Colonic mucosa (tissue), 4 donors: ENCODE measurements at regions not wholly inside any gene's neighbourhood (a gene's known extent, or its start where the extent isn't known, plus 50 kb on each side); places are given as distances from the start of the nearest gene placed in this dataset.

Source experiments
- DNase-seq: peaks from one replicate; pipeline ENCODE4 v3.0.0-alpha.2; 2020
- H3K27ac ChIP-seq: fragments of 200-600 bp; one replicate; pipeline ENCODE4 v1.8.0; 2021
- H3K27me3 ChIP-seq: fragments of 200-600 bp; one replicate; pipeline ENCODE4 v1.8.0; 2021
- H3K36me3 ChIP-seq: fragments of 200-600 bp; one replicate; pipeline ENCODE4 v1.8.0; 2021
- H3K4me1 ChIP-seq: fragments of 200-600 bp; one replicate; pipeline ENCODE4 v1.8.0; 2021; ENCODE audit warnings: mild to moderate bottlenecking
- H3K4me3 ChIP-seq: fragments of 200-600 bp; one replicate; pipeline ENCODE4 v1.8.0; 2021
- H3K9ac ChIP-seq, 2 donors: one replicate each; pipeline ENCODE4 v1.7.0; 2013; ENCODE audit warnings: control low read depth in 2 of 2, low read depth in 2 of 2, low read length in 2 of 2
- H3K9me3 ChIP-seq: fragments of 200-600 bp; one replicate; pipeline ENCODE4 v1.8.0; 2021
- CTCF ChIP-seq: fragments of 200-600 bp; IDR thresholded peaks from one replicate; pipeline ENCODE4 v1.8.0; 2022; ENCODE audit warnings: antibody characterized with exemption, mild to moderate bottlenecking
- intact Hi-C: fragments of 100-400 bp; cut with DNase I; formaldehyde crosslinking; loops from one replicate; pipeline ENCODE4 v1.14.1; 2022
- donor health status: healthy.
- donor health status: DM: no; HTN: no; CAD: no.
- donor health status: DM: no; HTN: no; CAD: no.

DNA sequence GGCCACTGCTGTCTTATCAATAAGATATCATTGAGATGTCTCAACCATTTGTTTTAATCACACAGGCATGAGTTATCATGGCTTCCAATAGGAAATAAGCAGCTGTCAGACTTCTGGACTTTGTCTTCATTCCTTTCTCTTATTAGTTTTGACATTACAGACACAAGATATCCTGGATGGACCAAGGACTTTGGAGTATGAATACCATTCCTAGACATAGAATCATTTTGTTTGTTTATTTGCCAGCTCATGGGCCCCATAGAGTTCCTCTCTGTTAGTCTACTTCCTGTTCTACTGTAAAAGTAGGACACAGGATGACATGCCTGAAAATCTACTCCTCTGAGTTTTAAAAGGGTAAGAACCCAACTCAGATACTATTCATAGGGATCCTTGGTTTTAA is 77.7 kb upstream of the KCNJ16 start:
- Histone ChIP-seq H3K27me3 (no peaks in the 10 kb centered on the region), H3K4me1 (no peaks in the 10 kb centered on the region), H3K4me3 (no peak overlapping the region), H3K9ac (no peak overlapping the region), H3K27ac (no peak overlapping the region), H3K36me3 (no peaks in the 10 kb centered on the region), H3K9me3 (no peaks in the 10 kb centered on the region)
- DNase-seq: no peak
- no peak for TF ChIP-seq CTCF
- intact Hi-C loops: no loop called here

DNA sequence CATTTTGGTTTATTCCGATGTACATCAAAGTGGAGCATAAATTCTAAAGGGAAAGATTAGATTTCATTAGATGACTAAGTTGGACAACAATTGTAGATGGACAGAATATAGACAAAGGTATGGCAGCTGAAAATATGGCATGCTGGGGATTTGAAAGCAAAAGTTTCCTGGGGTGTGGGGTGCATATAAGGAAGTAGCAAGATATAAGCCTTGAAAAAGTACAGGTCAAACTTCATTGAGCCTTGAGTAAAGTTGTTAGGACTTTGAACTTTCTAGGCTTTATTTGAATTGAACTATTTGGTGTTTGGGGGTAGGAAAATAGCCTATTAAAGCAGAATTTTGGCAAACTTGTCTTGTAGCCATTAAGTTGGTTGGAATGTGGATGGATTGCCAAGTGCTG is 75.8 kb upstream of the KCNJ16 start:
- Histone ChIP-seq H3K27ac (no peak overlapping the region), H3K27me3 (no peaks in the 10 kb centered on the region), H3K9ac (no peak overlapping the region), H3K4me1 (no peaks in the 10 kb centered on the region), H3K4me3 (no peak overlapping the region), H3K9me3 (no peaks in the 10 kb centered on the region), H3K36me3 (no peaks in the 10 kb centered on the region)
- intact Hi-C loops: no loop called here
- no peak for TF ChIP-seq CTCF
- no peak for DNase-seq

DNA sequence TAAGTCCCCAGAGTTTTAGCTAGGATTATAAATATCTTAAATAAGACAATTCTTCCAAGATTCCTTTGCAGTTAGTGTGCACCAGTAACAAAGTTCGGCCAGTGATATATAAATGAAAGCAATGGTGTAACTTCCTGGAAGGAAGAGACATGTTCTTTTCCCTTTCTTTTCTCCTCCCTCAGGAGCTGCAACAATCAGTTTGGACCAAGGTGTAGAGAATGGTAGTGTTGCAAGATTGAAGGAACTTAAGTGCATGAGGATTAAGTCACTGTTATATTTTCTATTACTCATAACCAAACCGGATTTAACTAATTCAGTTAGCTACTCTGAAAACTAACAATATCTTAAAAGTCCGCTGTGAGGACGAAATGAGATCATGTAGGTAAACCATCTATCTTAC is 68.9 kb upstream of the KCNJ16 start:
- Histone ChIP-seq H3K4me1 (no peaks in the 10 kb centered on the region), H3K27me3 (no peaks in the 10 kb centered on the region), H3K9ac (no peak overlapping the region), H3K36me3 (no peaks in the 10 kb centered on the region), H3K4me3 (no peak overlapping the region), H3K27ac (no peak overlapping the region), H3K9me3 (no peaks in the 10 kb centered on the region)
- TF ChIP-seq CTCF: no peak
- intact Hi-C loops: no loop called here
- DNase-seq: no peak

DNA sequence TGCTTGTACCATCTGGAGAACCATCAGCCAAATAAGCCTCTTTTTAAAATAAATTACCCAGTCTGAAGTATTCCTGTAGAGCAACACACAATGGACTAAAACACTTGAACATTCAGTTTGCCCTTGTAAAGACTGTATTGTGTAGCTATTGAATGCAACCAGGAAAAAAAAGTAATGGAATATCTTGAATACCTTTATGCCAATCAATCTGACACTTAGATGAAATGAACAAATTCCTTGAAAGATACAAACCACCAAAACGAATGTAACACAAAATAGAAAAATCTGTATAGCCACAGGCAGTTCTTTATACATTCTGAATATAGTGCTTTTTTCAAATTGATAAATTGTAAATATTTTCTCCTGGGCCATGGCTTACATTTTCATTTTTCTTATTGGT is 63.3 kb upstream of the KCNJ16 start:
- Histone ChIP-seq H3K4me3 (no peak overlapping the region), H3K9me3 (no peaks in the 10 kb centered on the region), H3K27me3 (no peaks in the 10 kb centered on the region), H3K36me3 (no peaks in the 10 kb centered on the region), H3K4me1 (no peaks in the 10 kb centered on the region), H3K9ac (no peak overlapping the region), H3K27ac (no peak overlapping the region)
- DNase-seq: no peak
- intact Hi-C loops: no loop called here
- no peak for TF ChIP-seq CTCF

GRCh38 chr17:70013911-70014310 is 61.1 kb upstream of the KCNJ16 start:
- H3K36me3 ChIP-seq: no peaks in the 10 kb centered on the region
- no peak overlapping the region for H3K4me3 ChIP-seq
- DNase-seq: no peak
- no peak overlapping the region for H3K27ac ChIP-seq
- intact Hi-C loops: no loop called here
- H3K4me1 ChIP-seq: no peaks in the 10 kb centered on the region
- TF ChIP-seq CTCF: no peak
- no peaks in the 10 kb centered on the region for H3K27me3 ChIP-seq
- H3K9ac ChIP-seq: no peak overlapping the region
- no peaks in the 10 kb centered on the region for H3K9me3 ChIP-seq

DNA sequence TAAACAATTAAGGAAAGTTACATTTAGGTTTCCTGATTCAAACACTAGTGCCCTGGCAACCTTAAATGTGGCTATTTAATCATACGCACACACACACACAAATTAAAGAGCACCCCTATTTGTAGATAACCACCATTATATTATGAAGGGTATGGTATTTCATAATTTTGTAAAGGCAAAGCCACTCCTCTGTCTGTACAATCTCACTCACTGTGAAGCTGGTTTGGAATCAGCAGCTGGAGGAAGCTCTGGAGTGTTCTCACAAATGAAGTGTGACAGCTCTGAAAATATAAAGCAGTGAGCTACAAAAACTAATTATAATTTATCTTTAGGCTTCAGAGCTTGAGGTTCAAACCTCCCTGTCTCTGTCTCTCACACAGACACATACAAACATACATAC is 57.9 kb upstream of the KCNJ16 start:
- no peak for DNase-seq
- TF ChIP-seq CTCF: no peak
- no peaks in the 10 kb centered on the region for H3K36me3 ChIP-seq
- H3K27me3 ChIP-seq: no peaks in the 10 kb centered on the region
- H3K9me3 ChIP-seq: no peaks in the 10 kb centered on the region
- no peaks in the 10 kb centered on the region for H3K4me1 ChIP-seq
- H3K9ac ChIP-seq: no peak overlapping the region
- intact Hi-C loops: no loop called here
- no peak overlapping the region for H3K4me3 ChIP-seq
- no peak overlapping the region for H3K27ac ChIP-seq
